Calu3 (cell line): ENCODE measurements at regions not wholly inside any gene's neighbourhood (a gene's known extent, or its start where the extent isn't known, plus 50 kb on each side); places are given as distances from the start of the nearest gene placed in this dataset.

Experiments used
- BruUV-seq: library from RNA; stranded (reverse); fragments of 400-500 nt; replicated peaks from 2 replicates; lab custom pipeline; 2021; lab: Mats Ljungman, UMichigan
- CTCF ChIA-PET: fragments of 300-600 bp; sonication (Branson Sonifier 250); formaldehyde crosslinking; loops from one replicate; lab custom pipeline; 2022; ENCODE audit warnings: antibody characterized with exemption; lab: Charles Lee
- DNase-seq: peaks from one replicate; pipeline ENCODE4 v3.0.0; 2022
- H3K27ac Mint-ChIP-seq: one replicate; pipeline ENCODE4 v1.8.0; 2022; ENCODE audit warnings: mixed read lengths; ENCODE audit not compliant: unreplicated experiment
- H3K27me3 Mint-ChIP-seq: one replicate; pipeline ENCODE4 v1.8.0; 2022; ENCODE audit warnings: mixed read lengths; ENCODE audit not compliant: unreplicated experiment
- H3K36me3 Mint-ChIP-seq: one replicate; pipeline ENCODE4 v1.8.0; 2022; ENCODE audit warnings: mild to moderate bottlenecking, moderate library complexity, mixed read lengths; ENCODE audit not compliant: insufficient read depth, unreplicated experiment
- H3K4me1 Mint-ChIP-seq: one replicate; pipeline ENCODE4 v1.8.0; 2022; ENCODE audit warnings: mild to moderate bottlenecking, low read depth, mixed read lengths; ENCODE audit not compliant: unreplicated experiment
- H3K4me3 Mint-ChIP-seq: one replicate; pipeline ENCODE4 v1.8.0; 2022; ENCODE audit warnings: mild to moderate bottlenecking, low read depth, moderate library complexity, mixed read lengths; ENCODE audit not compliant: unreplicated experiment
- H3K9me3 Mint-ChIP-seq: one replicate; pipeline ENCODE4 v1.8.0; 2022; ENCODE audit warnings: low read depth, mixed read lengths; ENCODE audit not compliant: unreplicated experiment
- CTCF ChIP-seq: fragments of 200-600 bp; IDR thresholded peaks from one replicate; pipeline ENCODE4 v1.8.0; 2022; ENCODE audit warnings: antibody characterized with exemption; ENCODE audit not compliant: unreplicated experiment
- intact Hi-C: fragments of 100-400 bp; cut with micrococcal nuclease; formaldehyde crosslinking; loops from one replicate; pipeline ENCODE4 v1.10.0; 2022; ENCODE audit not compliant: unreplicated experiment

GRCh38 chr13:95480791-95481780 is 71.4 kb upstream of the CLDN10 start:
- TF ChIP-seq CTCF: no peak
- no peaks in the 10 kb centered on the region for H3K36me3 Mint-ChIP-seq
- CTCF ChIA-PET: no interaction called here
- no peaks in the 10 kb centered on the region for H3K27me3 Mint-ChIP-seq
- no peaks in the 10 kb centered on the region for H3K4me1 Mint-ChIP-seq
- H3K27ac Mint-ChIP-seq: no peak overlapping the region
- DNase-seq: no peak
- no peaks in the 10 kb centered on the region for H3K9me3 Mint-ChIP-seq
- H3K4me3 Mint-ChIP-seq: no peak overlapping the region
- intact Hi-C loops: no loop called here
- no TSS peak for BruUV-seq

DNA sequence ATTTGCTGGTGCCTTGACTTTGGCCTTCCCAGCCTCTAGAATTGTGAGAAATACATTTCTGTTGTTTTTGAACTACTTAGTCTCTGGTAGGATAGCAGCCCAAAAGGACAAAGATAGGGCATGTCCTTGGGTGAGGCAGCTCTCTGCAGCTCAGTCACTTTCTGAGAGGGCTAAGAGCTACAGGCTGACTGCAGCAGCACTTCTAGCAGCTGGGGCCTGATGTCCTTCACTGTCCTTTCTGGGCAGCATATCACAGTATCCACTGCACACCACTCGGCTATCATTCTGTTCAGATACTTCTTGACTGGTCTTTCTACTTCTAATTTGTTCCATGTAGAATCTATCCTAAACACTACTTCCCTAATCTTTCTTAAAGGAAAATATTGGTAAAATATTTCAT is 68.5 kb upstream of the CLDN10 start:
- no peak for DNase-seq
- TF ChIP-seq CTCF: no peak
- Mint-ChIP-seq H3K27me3 (no peaks in the 10 kb centered on the region), H3K36me3 (no peaks in the 10 kb centered on the region), H3K27ac (no peak overlapping the region), H3K9me3 (no peaks in the 10 kb centered on the region), H3K4me1 (no peaks in the 10 kb centered on the region), H3K4me3 (no peak overlapping the region)
- BruUV-seq: no TSS peak
- CTCF ChIA-PET: no interaction called here
- intact Hi-C loops: no loop called here

DNA sequence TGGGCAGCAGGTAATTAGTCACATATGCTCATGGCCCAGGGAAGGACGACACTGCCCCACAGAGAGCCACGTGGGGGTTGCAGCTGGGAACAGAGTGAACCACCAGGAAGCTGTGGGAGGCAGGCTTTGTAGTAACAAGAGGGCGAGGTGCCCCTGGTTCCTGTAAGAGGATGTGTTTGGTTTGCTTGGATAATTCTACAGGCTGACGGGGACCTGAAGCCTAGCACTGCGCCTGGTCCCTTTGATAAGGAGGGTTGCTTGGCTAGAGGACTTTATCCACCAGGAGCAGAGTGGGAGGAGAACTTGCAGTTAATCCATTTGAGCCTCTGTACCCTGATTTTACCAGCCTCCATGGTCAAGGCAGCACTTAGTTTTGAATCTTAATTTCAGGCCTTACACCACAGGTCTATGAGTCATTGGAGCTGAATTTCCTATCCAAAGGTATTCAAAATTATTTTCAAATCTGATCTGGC is 67.4 kb upstream of the CLDN10 start:
- DNase-seq: no peak
- no peaks in the 10 kb centered on the region for H3K36me3 Mint-ChIP-seq
- no peaks in the 10 kb centered on the region for H3K9me3 Mint-ChIP-seq
- no peaks in the 10 kb centered on the region for H3K27me3 Mint-ChIP-seq
- H3K27ac Mint-ChIP-seq: no peak overlapping the region
- no peak overlapping the region for H3K4me3 Mint-ChIP-seq
- no peak for TF ChIP-seq CTCF
- no peaks in the 10 kb centered on the region for H3K4me1 Mint-ChIP-seq
- BruUV-seq: no TSS peak
- CTCF ChIA-PET: no interaction called here
- intact Hi-C loops: no loop called here

DNA sequence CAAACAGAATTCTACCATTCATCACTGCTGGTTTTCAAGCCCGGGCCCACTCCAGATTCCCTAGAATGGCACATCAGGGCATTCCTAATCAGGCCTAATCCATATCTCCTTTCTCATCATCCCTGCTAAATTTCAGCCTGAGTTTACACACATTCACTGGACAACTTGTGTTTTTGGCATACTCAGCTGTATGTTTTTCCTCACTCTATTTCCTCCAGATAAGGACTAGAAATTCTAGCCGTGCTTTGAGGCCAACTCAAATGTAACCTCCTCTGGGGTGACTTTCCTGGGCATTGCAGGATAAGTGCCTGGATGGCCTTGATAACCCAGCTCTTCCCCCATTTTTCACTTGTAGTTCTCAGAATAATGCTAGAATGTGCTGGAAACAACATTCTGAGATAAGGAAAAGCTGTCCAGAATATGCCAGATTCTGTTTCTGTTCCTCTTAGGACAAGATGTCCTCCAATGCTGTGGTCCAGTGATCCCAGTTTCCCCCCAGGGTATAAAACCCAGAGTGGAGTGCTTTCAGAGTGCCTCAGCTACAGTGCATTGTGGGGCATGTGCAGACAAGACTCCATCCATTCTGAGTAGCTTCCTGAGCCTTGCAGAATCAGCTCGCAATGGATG is 66.9 kb upstream of the CLDN10 start:
- BruUV-seq: no TSS peak
- no peak overlapping the region for H3K27ac Mint-ChIP-seq
- no peaks in the 10 kb centered on the region for H3K36me3 Mint-ChIP-seq
- CTCF ChIA-PET: no interaction called here
- intact Hi-C loops: no loop called here
- no peaks in the 10 kb centered on the region for H3K4me1 Mint-ChIP-seq
- DNase-seq: no peak
- TF ChIP-seq CTCF: no peak
- no peak overlapping the region for H3K4me3 Mint-ChIP-seq
- no peaks in the 10 kb centered on the region for H3K9me3 Mint-ChIP-seq
- H3K27me3 Mint-ChIP-seq: no peaks in the 10 kb centered on the region
